ENCODE measurements at regions not wholly inside any gene's neighbourhood (a gene's known extent, or its start where the extent isn't known, plus 50 kb on each side); places are given as distances from the start of the nearest gene placed in this dataset.
"Not testable (repeated sequence)": the region's sequence is repeated elsewhere in the genome, so short reads cannot be mapped to it uniquely, and the experiment has no call there.

DNA sequence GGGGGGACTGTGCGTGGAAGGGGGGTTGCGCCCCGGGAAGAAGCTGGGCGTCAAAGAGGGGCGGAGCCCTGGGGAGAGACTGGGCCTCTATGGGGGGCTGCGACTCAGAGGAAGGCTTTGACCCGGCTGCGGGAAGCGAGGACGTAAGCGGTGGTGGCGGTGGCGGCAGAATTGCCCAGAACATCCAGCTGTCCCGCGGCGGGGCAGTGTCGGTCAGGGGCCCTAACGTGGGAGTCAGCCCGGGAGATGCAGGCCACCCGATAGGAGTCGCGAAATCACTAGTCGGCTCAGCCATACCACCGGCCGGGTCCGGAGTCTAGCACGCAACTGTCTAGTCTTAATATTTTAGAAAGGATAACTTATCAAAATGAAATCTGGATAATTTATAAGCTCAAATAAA is 387.6 kb upstream of the EYS start:
- no peak overlapping the region for H3K4me3 ChIP-seq
- intact Hi-C loops (cut with micrococcal nuclease) = no loop called here
- H3K27ac ChIP-seq (replicated peaks) = no peak overlapping the region
- H3K9me3 ChIP-seq (replicated peaks) = peaks cover 5% of the 10 kb centered on the region
- TF ChIP-seq, protein P1, sequence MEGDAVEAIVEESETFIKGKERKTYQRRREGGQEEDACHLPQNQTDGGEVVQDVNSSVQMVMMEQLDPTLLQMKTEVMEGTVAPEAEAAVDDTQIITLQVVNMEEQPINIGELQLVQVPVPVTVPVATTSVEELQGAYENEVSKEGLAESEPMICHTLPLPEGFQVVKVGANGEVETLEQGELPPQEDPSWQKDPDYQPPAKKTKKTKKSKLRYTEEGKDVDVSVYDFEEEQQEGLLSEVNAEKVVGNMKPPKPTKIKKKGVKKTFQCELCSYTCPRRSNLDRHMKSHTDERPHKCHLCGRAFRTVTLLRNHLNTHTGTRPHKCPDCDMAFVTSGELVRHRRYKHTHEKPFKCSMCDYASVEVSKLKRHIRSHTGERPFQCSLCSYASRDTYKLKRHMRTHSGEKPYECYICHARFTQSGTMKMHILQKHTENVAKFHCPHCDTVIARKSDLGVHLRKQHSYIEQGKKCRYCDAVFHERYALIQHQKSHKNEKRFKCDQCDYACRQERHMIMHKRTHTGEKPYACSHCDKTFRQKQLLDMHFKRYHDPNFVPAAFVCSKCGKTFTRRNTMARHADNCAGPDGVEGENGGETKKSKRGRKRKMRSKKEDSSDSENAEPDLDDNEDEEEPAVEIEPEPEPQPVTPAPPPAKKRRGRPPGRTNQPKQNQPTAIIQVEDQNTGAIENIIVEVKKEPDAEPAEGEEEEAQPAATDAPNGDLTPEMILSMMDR (IDR thresholded peaks at IDR 0.05; ENCODE audit: borderline replicate concordance) = no peak
- DNase-seq = no peak
- H3K27me3 ChIP-seq (ENCODE audit: low read depth) = no peaks in the 10 kb centered on the region
- H3K4me1 ChIP-seq = no peaks in the 10 kb centered on the region
- no peaks in the 10 kb centered on the region for H3K36me3 ChIP-seq

DNA sequence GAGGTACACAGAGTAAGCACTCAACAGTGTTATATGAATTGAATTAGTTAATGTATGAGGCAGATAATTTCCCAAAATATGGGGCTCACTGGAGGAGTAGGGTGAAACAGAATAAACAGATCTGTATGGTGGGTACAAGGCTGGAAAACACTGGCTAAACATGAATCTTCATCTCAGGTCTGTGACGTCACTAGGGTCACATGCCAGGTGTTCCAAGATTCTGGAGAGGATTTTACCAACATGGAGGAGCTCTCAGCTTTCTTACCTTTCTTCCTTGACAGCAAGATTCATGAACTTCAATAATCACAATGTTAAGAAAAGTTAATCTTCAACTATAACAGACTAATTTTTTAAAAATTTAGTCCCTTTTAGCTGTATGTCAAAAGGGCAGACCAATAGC is 385.3 kb upstream of the EYS start:
- H3K27me3 ChIP-seq (ENCODE audit: low read depth); H3K4me1 ChIP-seq; H3K4me3 ChIP-seq; H3K9me3 ChIP-seq (replicated peaks); DNase-seq; H3K27ac ChIP-seq (replicated peaks); intact Hi-C loops (cut with micrococcal nuclease); H3K36me3 ChIP-seq: not testable (repeated sequence)

- Histone ChIP-seq H3K4me3 (no peak overlapping the region), H3K27me3 (ENCODE audit: low read depth) (no peaks in the 10 kb centered on the region), H3K9me3 (replicated peaks) (peaks cover 49% of the 10 kb centered on the region), H3K36me3 (no peaks in the 10 kb centered on the region), H3K4me1 (no peaks in the 10 kb centered on the region), H3K27ac (replicated peaks) (no peak overlapping the region)
- intact Hi-C loops (cut with micrococcal nuclease) = no loop called here
- TF ChIP-seq, protein P1 (IDR thresholded peaks at IDR 0.05; ENCODE audit: borderline replicate concordance) = no peak
- no peak for DNase-seq
Measured at GRCh38 chr6:66086532-66086931, 379.5 kb upstream of the EYS start.

DNA sequence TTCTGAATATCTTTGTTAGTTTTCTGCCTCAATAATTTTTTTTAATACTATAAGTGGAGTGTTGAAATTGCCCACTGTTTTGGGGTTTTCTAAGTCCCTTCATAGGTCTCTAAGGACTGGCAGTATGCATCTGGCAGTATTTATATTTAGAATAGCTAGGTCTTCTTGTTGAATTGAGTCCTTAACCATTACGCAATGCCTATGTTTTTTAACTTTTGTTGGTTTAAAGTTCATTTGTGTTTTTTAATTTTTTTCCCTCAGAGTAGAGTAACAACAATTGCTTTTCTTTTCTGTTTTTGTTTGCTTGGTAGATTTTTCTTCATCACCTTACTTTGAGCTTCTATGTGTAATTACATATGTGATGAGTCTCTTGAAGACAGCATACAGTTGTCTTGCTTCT is 375.9 kb upstream of the EYS start:
- Histone ChIP-seq H3K27ac (replicated peaks) (no peak overlapping the region), H3K27me3 (ENCODE audit: low read depth) (no peaks in the 10 kb centered on the region), H3K4me1 (no peaks in the 10 kb centered on the region), H3K9me3 (replicated peaks) (peaks cover 45% of the 10 kb centered on the region), H3K36me3 (no peaks in the 10 kb centered on the region), H3K4me3 (no peak overlapping the region)
- TF ChIP-seq, protein P1 (IDR thresholded peaks at IDR 0.05; ENCODE audit: borderline replicate concordance) = no peak
- DNase-seq = no peak
- intact Hi-C loops (cut with micrococcal nuclease) = no loop called here

- TF ChIP-seq, protein P1 (IDR thresholded peaks at IDR 0.05; ENCODE audit: borderline replicate concordance) = no peak
- DNase-seq = no peak
- Histone ChIP-seq H3K27ac (replicated peaks) (no peak overlapping the region), H3K9me3 (replicated peaks) (no peaks in the 10 kb centered on the region), H3K36me3 (no peaks in the 10 kb centered on the region), H3K27me3 (ENCODE audit: low read depth) (no peaks in the 10 kb centered on the region), H3K4me1 (no peaks in the 10 kb centered on the region), H3K4me3 (no peak overlapping the region)
- intact Hi-C loops (cut with micrococcal nuclease) = no loop called here
Measured at GRCh38 chr6:66068907-66069306, 361.9 kb upstream of the EYS start.

GRCh38 chr6:66068033-66068432 is 361.0 kb upstream of the EYS start:
- Histone ChIP-seq H3K27me3 (ENCODE audit: low read depth) (no peaks in the 10 kb centered on the region), H3K4me1 (no peaks in the 10 kb centered on the region), H3K27ac (replicated peaks) (no peak overlapping the region), H3K4me3 (no peak overlapping the region), H3K36me3 (no peaks in the 10 kb centered on the region), H3K9me3 (replicated peaks) (no peaks in the 10 kb centered on the region)
- intact Hi-C loops (cut with micrococcal nuclease) = no loop called here
- TF ChIP-seq, protein P1 (IDR thresholded peaks at IDR 0.05; ENCODE audit: borderline replicate concordance) = no peak
- DNase-seq = no peak

Data from left ventricle myocardium inferior (tissue), 1 donor.